ENCODE measurements at regions not wholly inside any gene's neighbourhood (a gene's known extent, or its start where the extent isn't known, plus 50 kb on each side); places are given as distances from the start of the nearest gene placed in this dataset.

DNA sequence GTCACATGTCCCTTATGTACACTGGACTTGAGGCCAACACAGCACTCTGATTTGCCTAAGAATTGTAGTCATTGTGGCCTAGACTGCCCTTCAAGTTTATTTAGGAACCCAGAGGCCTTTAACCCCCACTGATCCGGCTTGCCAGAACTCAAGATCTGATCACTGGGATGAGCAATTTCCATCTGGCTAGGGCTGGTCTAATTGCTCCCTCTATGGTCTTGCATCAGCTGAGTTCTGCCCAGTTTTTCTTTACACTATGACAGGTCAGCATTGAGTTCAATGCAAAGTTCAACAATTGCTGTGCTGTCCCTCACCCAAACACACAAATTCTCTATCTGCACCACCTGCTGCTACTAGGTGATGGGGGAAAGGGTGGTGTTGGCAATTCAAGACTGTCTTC, 146.9 kb upstream of the MDGA2 start:
- WGBS (ENCODE audit: low lambda C conversion rate): 0% methylated on average over 1 of the region's 1 CpG
- H3K9me2 ChIP-seq: no peaks in the 10 kb centered on the region

DNA sequence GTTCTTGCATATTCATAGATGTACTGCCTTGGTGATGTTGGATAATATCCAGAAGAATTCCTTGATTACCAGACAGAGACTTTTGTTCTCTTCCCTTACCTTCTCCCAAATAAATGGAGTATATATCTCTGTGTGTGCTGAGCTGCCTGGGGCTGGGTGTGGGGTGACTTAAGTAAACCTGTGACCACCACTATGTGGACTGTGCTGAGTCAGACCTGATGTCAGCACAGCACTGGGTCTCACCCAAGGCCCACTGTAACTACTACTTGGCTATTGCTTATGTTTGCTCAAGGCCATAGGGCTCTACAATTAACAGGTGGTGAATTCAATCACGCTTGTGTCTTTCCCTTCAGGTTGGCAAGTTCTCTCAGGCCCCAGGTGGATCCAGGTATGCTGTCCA, 145.7 kb upstream of the MDGA2 start:
- WGBS (ENCODE audit: low lambda C conversion rate): no CpG with 5 or more reads among the region's 1 CpG
- Histone ChIP-seq H3K4me2 (no peak overlapping the region), H3K79me2 (ENCODE audit: insufficient read depth) (no peaks in the 10 kb centered on the region), H4K20me1 (ENCODE audit: insufficient read depth) (no peaks in the 10 kb centered on the region), H3K27me3 (ENCODE audit: insufficient read depth) (no peaks in the 10 kb centered on the region), H3K4me3 (ENCODE audit: low read depth in 2 of 2, low read length in 1 of 2) (no peak overlapping the region), H3K9ac (no peak overlapping the region), H3K4me1 (ENCODE audit: control insufficient read depth in 1 of 2, insufficient read depth in 2 of 2, low read depth in 1 of 2, low read length in 1 of 2) (no peaks in the 10 kb centered on the region), H3K36me3 (replicated peaks in 1 of 2; ENCODE audit: control insufficient read depth in 1 of 2, insufficient read depth in 2 of 2, low read length in 1 of 2) (no peaks in the 10 kb centered on the region), H3K9me3 (no peaks in the 10 kb centered on the region), H3F3A (replicated peaks; ENCODE audit: insufficient read depth) (no peaks in the 10 kb centered on the region), H3K9me2 (no peaks in the 10 kb centered on the region), H3K27ac (ENCODE audit: low read depth in 2 of 2, low read length in 1 of 2) (no peak overlapping the region), H2AFZ (ENCODE audit: low read depth) (no peak overlapping the region)
- CTCF ChIA-PET: no interaction called here
- DNase-seq: no peak
- no peak for TF ChIP-seq RAD21 (IDR thresholded peaks at IDR 0.05; ENCODE audit: low read length)
- POLR2A ChIA-PET: no interaction called here

More for the DNA sequence above, 146.9 kb upstream of the MDGA2 start:
- no peaks in the 10 kb centered on the region for H4K20me1 ChIP-seq (ENCODE audit: insufficient read depth)
- no peaks in the 10 kb centered on the region for H3K4me1 ChIP-seq (ENCODE audit: control insufficient read depth in 1 of 2, insufficient read depth in 2 of 2, low read depth in 1 of 2, low read length in 1 of 2)
- no peaks in the 10 kb centered on the region for H3K27me3 ChIP-seq (ENCODE audit: insufficient read depth)
- H2AFZ ChIP-seq (ENCODE audit: low read depth): no peak overlapping the region
- H3K9ac ChIP-seq: no peak overlapping the region
- H3K79me2 ChIP-seq (ENCODE audit: insufficient read depth): no peaks in the 10 kb centered on the region
- H3K36me3 ChIP-seq (replicated peaks in 1 of 2; ENCODE audit: control insufficient read depth in 1 of 2, insufficient read depth in 2 of 2, low read length in 1 of 2): no peaks in the 10 kb centered on the region
- TF ChIP-seq, protein P1, sequence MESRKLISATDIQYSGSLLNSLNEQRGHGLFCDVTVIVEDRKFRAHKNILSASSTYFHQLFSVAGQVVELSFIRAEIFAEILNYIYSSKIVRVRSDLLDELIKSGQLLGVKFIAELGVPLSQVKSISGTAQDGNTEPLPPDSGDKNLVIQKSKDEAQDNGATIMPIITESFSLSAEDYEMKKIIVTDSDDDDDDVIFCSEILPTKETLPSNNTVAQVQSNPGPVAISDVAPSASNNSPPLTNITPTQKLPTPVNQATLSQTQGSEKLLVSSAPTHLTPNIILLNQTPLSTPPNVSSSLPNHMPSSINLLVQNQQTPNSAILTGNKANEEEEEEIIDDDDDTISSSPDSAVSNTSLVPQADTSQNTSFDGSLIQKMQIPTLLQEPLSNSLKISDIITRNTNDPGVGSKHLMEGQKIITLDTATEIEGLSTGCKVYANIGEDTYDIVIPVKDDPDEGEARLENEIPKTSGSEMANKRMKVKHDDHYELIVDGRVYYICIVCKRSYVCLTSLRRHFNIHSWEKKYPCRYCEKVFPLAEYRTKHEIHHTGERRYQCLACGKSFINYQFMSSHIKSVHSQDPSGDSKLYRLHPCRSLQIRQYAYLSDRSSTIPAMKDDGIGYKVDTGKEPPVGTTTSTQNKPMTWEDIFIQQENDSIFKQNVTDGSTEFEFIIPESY (IDR thresholded peaks at IDR 0.05; ENCODE audit: borderline replicate concordance, low read depth): no peak
- TF ChIP-seq TCF12 (IDR thresholded peaks at IDR 0.05): no peak
- TF ChIP-seq NRF1 (IDR thresholded peaks at IDR 0.05; ENCODE audit: low read depth, low read length): no peak
- TF ChIP-seq TAF1 (IDR thresholded peaks at IDR 0.05; ENCODE audit: borderline replicate concordance, low read depth, low read length): no peak
- TF ChIP-seq MXI1 (IDR thresholded peaks at IDR 0.05; ENCODE audit: low read depth, low read length): no peak
- no peak for TF ChIP-seq JUND (IDR thresholded peaks at IDR 0.05)
- no peak for TF ChIP-seq ELF1 (IDR thresholded peaks at IDR 0.05)
- TF ChIP-seq EZH2phosphoT487 (IDR thresholded peaks at IDR 0.05; ENCODE audit: borderline replicate concordance, low read depth): no peak
- TF ChIP-seq RFX5 (IDR thresholded peaks at IDR 0.05; ENCODE audit: low read length): no peak
- TF ChIP-seq, protein P2, sequence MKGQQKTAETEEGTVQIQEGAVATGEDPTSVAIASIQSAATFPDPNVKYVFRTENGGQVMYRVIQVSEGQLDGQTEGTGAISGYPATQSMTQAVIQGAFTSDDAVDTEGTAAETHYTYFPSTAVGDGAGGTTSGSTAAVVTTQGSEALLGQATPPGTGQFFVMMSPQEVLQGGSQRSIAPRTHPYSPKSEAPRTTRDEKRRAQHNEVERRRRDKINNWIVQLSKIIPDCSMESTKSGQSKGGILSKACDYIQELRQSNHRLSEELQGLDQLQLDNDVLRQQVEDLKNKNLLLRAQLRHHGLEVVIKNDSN (IDR thresholded peaks at IDR 0.05; ENCODE audit: borderline replicate concordance, low read depth): no peak
- H3K9me3 ChIP-seq: no peaks in the 10 kb centered on the region
- DNase-seq: no peak
- ChIA-PET CTCF (interaction anchor here (1.1 kb wide), 1 partner anchor 16 kb away, joined by 3 read pairs; no protein-coding TSS in a partner anchor), POLR2A (no interaction called here)
- H3K4me3 ChIP-seq (ENCODE audit: low read depth in 2 of 2, low read length in 1 of 2): no peak overlapping the region
- H3K27ac ChIP-seq (ENCODE audit: low read depth in 2 of 2, low read length in 1 of 2): no peak overlapping the region
- no peaks in the 10 kb centered on the region for H3F3A ChIP-seq (replicated peaks; ENCODE audit: insufficient read depth)
- no peak overlapping the region for H3K4me2 ChIP-seq

DNA sequence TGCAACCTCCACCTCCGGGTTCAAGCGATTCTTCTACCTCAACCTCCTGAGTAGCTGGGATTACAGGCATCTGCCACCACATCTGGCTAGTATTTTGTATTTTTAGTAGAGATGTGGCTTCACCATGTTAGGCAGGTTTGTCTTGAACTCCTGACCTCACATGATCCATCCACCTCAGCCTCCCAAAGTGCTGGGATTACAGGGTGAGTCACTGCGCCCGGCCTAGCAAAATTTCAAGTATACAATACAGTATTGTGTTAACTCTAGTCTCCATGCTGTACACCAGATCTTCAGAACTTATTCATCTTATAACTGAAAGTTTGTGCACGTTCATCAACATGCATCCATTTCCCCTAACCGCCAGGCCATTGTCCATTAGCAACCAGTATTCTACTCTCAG, 115.1 kb upstream of the MDGA2 start:
- Histone ChIP-seq H4K20me1 (ENCODE audit: insufficient read depth) (no peaks in the 10 kb centered on the region), H3K9ac (no peak overlapping the region), H2AFZ (ENCODE audit: low read depth) (no peak overlapping the region), H3K36me3 (replicated peaks in 1 of 2; ENCODE audit: control insufficient read depth in 1 of 2, insufficient read depth in 2 of 2, low read length in 1 of 2) (no peaks in the 10 kb centered on the region), H3K9me2 (no peaks in the 10 kb centered on the region), H3K27me3 (ENCODE audit: insufficient read depth) (no peaks in the 10 kb centered on the region), H3K4me1 (ENCODE audit: control insufficient read depth in 1 of 2, insufficient read depth in 2 of 2, low read depth in 1 of 2, low read length in 1 of 2) (no peaks in the 10 kb centered on the region), H3K27ac (ENCODE audit: low read depth in 2 of 2, low read length in 1 of 2) (no peak overlapping the region), H3K9me3 (no peaks in the 10 kb centered on the region), H3K79me2 (ENCODE audit: insufficient read depth) (no peaks in the 10 kb centered on the region), H3F3A (replicated peaks; ENCODE audit: insufficient read depth) (no peaks in the 10 kb centered on the region), H3K4me2 (no peak overlapping the region), H3K4me3 (ENCODE audit: low read depth in 2 of 2, low read length in 1 of 2) (no peak overlapping the region)
- WGBS (ENCODE audit: low lambda C conversion rate): 34% methylated on average over 6 of the region's 6 CpGs
- DNase-seq: no peak
- ChIA-PET CTCF (no interaction called here), POLR2A (no interaction called here)
- TF ChIP-seq EP300 (IDR thresholded peaks at IDR 0.05; ENCODE audit: borderline replicate concordance in 1 of 2, low read depth in 1 of 2, low read length in 1 of 2) (no peak), YY1 (IDR thresholded peaks at IDR 0.05; ENCODE audit: low read depth) (no peak), FOSL2 (IDR thresholded peaks at IDR 0.05; ENCODE audit: borderline replicate concordance, low read depth) (no peak), TEAD4 (IDR thresholded peaks at IDR 0.05; ENCODE audit: borderline replicate concordance, insufficient read depth) (no peak), ELF1 (IDR thresholded peaks at IDR 0.05) (no peak), JUND (IDR thresholded peaks at IDR 0.05) (no peak), RFX5 (IDR thresholded peaks at IDR 0.05; ENCODE audit: low read length) (no peak), SIN3A (IDR thresholded peaks at IDR 0.05; ENCODE audit: borderline replicate concordance, low read depth, low read length) (no peak), FOXJ3 (CRISPR knock-in tag; IDR thresholded peaks at IDR 0.05) (no peak), GABPA (IDR thresholded peaks at IDR 0.05; ENCODE audit: low read depth) (no peak)
- TF ChIP-seq, protein P2 (IDR thresholded peaks at IDR 0.05; ENCODE audit: borderline replicate concordance, low read depth): no peak
- TF ChIP-seq, protein P3, sequence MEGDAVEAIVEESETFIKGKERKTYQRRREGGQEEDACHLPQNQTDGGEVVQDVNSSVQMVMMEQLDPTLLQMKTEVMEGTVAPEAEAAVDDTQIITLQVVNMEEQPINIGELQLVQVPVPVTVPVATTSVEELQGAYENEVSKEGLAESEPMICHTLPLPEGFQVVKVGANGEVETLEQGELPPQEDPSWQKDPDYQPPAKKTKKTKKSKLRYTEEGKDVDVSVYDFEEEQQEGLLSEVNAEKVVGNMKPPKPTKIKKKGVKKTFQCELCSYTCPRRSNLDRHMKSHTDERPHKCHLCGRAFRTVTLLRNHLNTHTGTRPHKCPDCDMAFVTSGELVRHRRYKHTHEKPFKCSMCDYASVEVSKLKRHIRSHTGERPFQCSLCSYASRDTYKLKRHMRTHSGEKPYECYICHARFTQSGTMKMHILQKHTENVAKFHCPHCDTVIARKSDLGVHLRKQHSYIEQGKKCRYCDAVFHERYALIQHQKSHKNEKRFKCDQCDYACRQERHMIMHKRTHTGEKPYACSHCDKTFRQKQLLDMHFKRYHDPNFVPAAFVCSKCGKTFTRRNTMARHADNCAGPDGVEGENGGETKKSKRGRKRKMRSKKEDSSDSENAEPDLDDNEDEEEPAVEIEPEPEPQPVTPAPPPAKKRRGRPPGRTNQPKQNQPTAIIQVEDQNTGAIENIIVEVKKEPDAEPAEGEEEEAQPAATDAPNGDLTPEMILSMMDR (IDR thresholded peaks at IDR 0.05): no peak

All from SK-N-SH (cell line).